Heart left ventricle (tissue), 16 donors: ENCODE measurements at regions not wholly inside any gene's neighbourhood (a gene's known extent, or its start where the extent isn't known, plus 50 kb on each side); places are given as distances from the start of the nearest gene placed in this dataset.

Experiments
- ATAC-seq, 4 donors: fragments of 200-7000 bp; cut with Tn5 transposase; one replicate each; pipeline ENCODE4 v1.9.1; 2020 to 2022; ENCODE audit warnings: moderate library complexity in 4 of 4, mild to moderate bottlenecking in 3 of 4, moderate number of reproducible peaks in 1 of 4
- DNase-seq, 5 donors: peaks; one replicate each; pipeline ENCODE4 v3.0.0-alpha.2; 2020
- H3K27ac ChIP-seq, 12 donors: fragments of 200-600 bp; sonication (generic) in 4 of 12; one replicate each; pipeline versions ENCODE4 v1.5.0 to v1.8.0; 2016 to 2022; ENCODE audit warnings: mild to moderate bottlenecking in 2 of 12
- H3K27me3 ChIP-seq, 9 donors: fragments of 200-600 bp; sonication (generic) in 2 of 9; one replicate each; pipeline versions ENCODE4 v1.5.1 to v1.8.0; 2016 to 2022; ENCODE audit warnings: mild to moderate bottlenecking in 3 of 9
- H3K36me3 ChIP-seq, 9 donors: fragments of 200-600 bp; sonication (generic) in 2 of 9; one replicate each; pipeline versions ENCODE4 v1.5.0 to v1.8.0; 2018 to 2022; ENCODE audit warnings: mild to moderate bottlenecking in 2 of 9
- H3K4me1 ChIP-seq, 12 donors: fragments of 200-600 bp; sonication (generic) in 4 of 12; one replicate each; pipeline versions ENCODE4 v1.5.0 to v1.8.0; 2016 to 2022; ENCODE audit warnings: mild to moderate bottlenecking in 3 of 12
- H3K4me3 ChIP-seq, 12 donors: fragments of 200-600 bp; sonication (generic) in 4 of 12; one replicate each; pipeline versions ENCODE4 v1.5.0 to v1.8.0; 2017 to 2022; ENCODE audit warnings: mild to moderate bottlenecking in 9 of 12, moderate library complexity in 4 of 12
- H3K9me3 ChIP-seq, 12 donors: fragments of 200-600 bp; sonication (generic) in 4 of 12; one replicate each; pipeline versions ENCODE4 v1.5.0 to v1.8.0; 2016 to 2022; ENCODE audit warnings: mild to moderate bottlenecking in 1 of 12
- CTCF ChIP-seq, 12 donors: fragments of 200-600 bp; sonication (generic) in 4 of 12; IDR thresholded peaks; one replicate each; pipeline versions ENCODE4 v1.5.0 to v1.8.0; 2018 to 2022; ENCODE audit warnings: antibody characterized with exemption in 12 of 12, mild to moderate bottlenecking in 5 of 12
- POLR2A ChIP-seq, 2 donors: fragments of 450-650 bp; IDR thresholded peaks; one replicate each; pipeline ENCODE4 v1.6.1; 2017; ENCODE audit warnings: antibody characterized with exemption in 2 of 2, mild to moderate bottlenecking in 2 of 2, moderate library complexity in 2 of 2
- WGBS, 4 donors: extraction: QIAGEN DNeasy Blood & Tissue Kit in 2 of 4; methylation state at CpG; one replicate each; pipeline versions ENCODE4 v1.1.5 to v1.1.7; 2013 to 2018; 5-methylcytosine and 5-hydroxymethylcytosine counted together
- intact Hi-C, 10 donors: fragments of 100-400 bp; cut with DNase I; formaldehyde crosslinking; loops; one replicate each; pipeline versions ENCODE4 v1.11.1 to v1.14.2; 2022
- donor health status: ischemic (EF 13 %, LVEDD 7.1; RV severe dilation, severe dysfunction).
- donor health status: healthy with polysubstance abuse.
- donor health status: DM: no; HTN: yes; CAD: no.
- donor health status: DM: no; HTN: no; CAD: no.
- donor health status: ischemic (EF 25% LVEDD 6.9; RV normal size, moderate dysfunction).
- donor health status: ischemic (EF 25% LVEDD 5.7; RV mildly dilated, moderate dysfunction).
- donor health status: healthy.
- donor health status: DM: yes; HTN: yes; CAD: no.
- donor health status: ischemic (EF 35%, LVEDD 5.7; RV mildly dilated, moderate dysfunction).
- donor health status: nonischemic (EF 11% LVEDD 7.7; RV severe dilation, severe dysfunction).
- donor health status: DM: yes; HTN: yes; CAD: no.
- donor health status: PGD.
- donor health status: ischemic (EF 29% LVEDD 5.4; RV normal size, mild dysfunction).
- donor health status: nonischemic (EF 23%, LVEDD 6.1; RV moderate dilation, normal function).

- intact Hi-C loops, result no loop called here
- H3K9me3 ChIP-seq, result peaks cover 0 to 14% (median 7%) of the 10 kb centered on the region in 12 donors
- no peak for TF ChIP-seq POLR2A (IDR thresholded peaks at IDR 0.05)
- TF ChIP-seq CTCF (IDR thresholded peaks at IDR 0.05), result no peak
- no peaks in the 10 kb centered on the region for H3K36me3 ChIP-seq
- no peak overlapping the region for H3K4me3 ChIP-seq
- peaks cover 0 to 21% (median 0%) of the 10 kb centered on the region in 9 donors for H3K27me3 ChIP-seq
- H3K27ac ChIP-seq, result no peak overlapping the region
- no peak for DNase-seq
- ATAC-seq, result no peak
- 80 to 88% (median 85%) methylated on average over 9 of the region's 9 CpGs for WGBS, 4 donors
- no peaks in the 10 kb centered on the region for H3K4me1 ChIP-seq
Measured at GRCh38 chr10:131674130-131674529, 226.7 kb upstream of the PPP2R2D start.

GRCh38 chr10:131675104-131675503 lies 225.7 kb upstream of the PPP2R2D start:
- Histone ChIP-seq H3K27me3 (peaks cover 0 to 24% (median 0%) of the 10 kb centered on the region in 9 donors), H3K36me3 (no peaks in the 10 kb centered on the region), H3K4me1 (no peaks in the 10 kb centered on the region), H3K9me3 (peaks cover 0 to 14% (median 7%) of the 10 kb centered on the region in 12 donors), H3K4me3 (no peak overlapping the region), H3K27ac (no peak overlapping the region)
- DNase-seq (no peak), ATAC-seq (no peak)
- TF ChIP-seq CTCF (IDR thresholded peaks at IDR 0.05), result no peak
- TF ChIP-seq POLR2A (IDR thresholded peaks at IDR 0.05), result no peak
- WGBS, 4 donors, result 76 to 78% (median 77%) methylated on average over 12 to 13 of the region's 13 CpGs
- intact Hi-C loops, result no loop called here

- H3K9me3 ChIP-seq, result peaks cover 0 to 14% (median 7%) of the 10 kb centered on the region in 12 donors
- no peaks in the 10 kb centered on the region for H3K36me3 ChIP-seq
- no peak for ATAC-seq
- intact Hi-C loops, result no loop called here
- peaks cover 0 to 29% (median 0%) of the 10 kb centered on the region in 9 donors for H3K27me3 ChIP-seq
- no peak overlapping the region for H3K27ac ChIP-seq
- no peaks in the 10 kb centered on the region for H3K4me1 ChIP-seq
- TF ChIP-seq POLR2A (IDR thresholded peaks at IDR 0.05) (no peak), CTCF (IDR thresholded peaks at IDR 0.05) (no peak)
- no peak overlapping the region for H3K4me3 ChIP-seq
- WGBS, 4 donors, result 77 to 79% (median 78%) methylated on average over 28 of the region's 28 CpGs
- no peak for DNase-seq
Measured at GRCh38 chr10:131676046-131676799, 224.6 kb upstream of the PPP2R2D start.

GRCh38 chr10:131676800-131677421 lies 223.9 kb upstream of the PPP2R2D start:
- no peak for ATAC-seq
- intact Hi-C loops, result no loop called here
- no peak for DNase-seq
- Histone ChIP-seq H3K9me3 (peaks cover 0 to 13% (median 3%) of the 10 kb centered on the region in 12 donors), H3K4me1 (no peaks in the 10 kb centered on the region), H3K27me3 (peaks cover 0 to 30% (median 0%) of the 10 kb centered on the region in 9 donors), H3K36me3 (no peaks in the 10 kb centered on the region), H3K4me3 (no peak overlapping the region), H3K27ac (no peak overlapping the region)
- no peak for TF ChIP-seq POLR2A (IDR thresholded peaks at IDR 0.05)
- no peak for TF ChIP-seq CTCF (IDR thresholded peaks at IDR 0.05)
- WGBS, 4 donors, result 23 to 30% (median 26%) methylated on average over 14 to 19 of the region's 19 CpGs
